HL-60 (cell line): ENCODE measurements at regions not wholly inside any gene's neighbourhood (a gene's known extent, or its start where the extent isn't known, plus 50 kb on each side); places are given as distances from the start of the nearest gene placed in this dataset.
A peak's percentile ranks its signal among the peaks of the same experiment; 100 is the strongest.

Experiments
- DNase-seq, 2 experiments: peaks; one replicate each; pipeline ENCODE4 v3.0.0-alpha.2; 2010 to 2020; ENCODE audit warnings: low read depth in 1 of 2, low spot score in 1 of 2
- H3K27ac ChIP-seq: fragments of 250-450 bp; sonication (Bioruptor Pico); replicated peaks from 2 replicates; pipeline ENCODE4 v1.5.1; 2020; ENCODE audit warnings: mild to moderate bottlenecking, moderate library complexity
- H3K27me3 ChIP-seq: fragments of 250-450 bp; sonication (Bioruptor Pico); 2 replicates; pipeline ENCODE4 v1.5.1; 2021; ENCODE audit warnings: mild to moderate bottlenecking, moderate library complexity; ENCODE audit not compliant: insufficient read depth, poor library complexity, severe bottlenecking
- H3K4me3 ChIP-seq: replicated peaks from 2 replicates; pipeline ENCODE4 v1.5.1; 2011; ENCODE audit warnings: mild to moderate bottlenecking, control low read depth, low read length; ENCODE audit not compliant: insufficient read depth
- GABPA ChIP-seq: IDR thresholded peaks from 2 replicates; pipeline ENCODE4 v1.6.1; 2012; ENCODE audit warnings: low read depth
- POLR2AphosphoS5 ChIP-seq: IDR thresholded peaks from 2 replicates; pipeline ENCODE4 v1.6.1; 2012; ENCODE audit warnings: low read depth
- REST ChIP-seq: IDR thresholded peaks from 2 replicates; pipeline ENCODE4 v1.6.1; 2012; ENCODE audit warnings: low read depth; ENCODE audit not compliant: insufficient replicate concordance
- SPI1 ChIP-seq: IDR thresholded peaks from 2 replicates; pipeline ENCODE4 v1.6.1; 2012; ENCODE audit warnings: low read depth, mild to moderate bottlenecking, borderline replicate concordance
- TF ChIP-seq, protein P1 (sequence below): IDR thresholded peaks from one replicate; pipeline ENCODE4 v1.5.1; 2011; ENCODE audit warnings: low read length, control low read depth, inconsistent platforms; ENCODE audit not compliant: insufficient read depth

DNA sequence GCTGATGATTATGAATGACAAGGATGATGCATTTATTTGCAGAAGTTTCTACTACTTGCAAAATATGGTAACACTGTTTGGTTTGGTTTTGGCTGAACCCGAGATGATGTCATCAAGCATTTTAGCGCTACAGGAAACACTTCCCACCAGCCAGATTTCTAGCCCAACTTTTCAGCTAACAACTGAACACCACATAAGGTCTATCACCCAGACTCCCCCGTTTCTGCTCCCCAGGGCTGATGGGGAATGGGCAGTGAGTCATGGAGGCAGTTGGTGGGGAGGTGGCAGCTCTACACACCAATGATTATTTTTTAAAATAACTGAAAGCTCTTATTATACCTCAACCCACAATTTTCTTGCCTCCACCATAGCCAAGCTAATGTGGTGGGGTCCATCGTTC, 302.9 kb downstream of the CEMIP2 start:
- DNase-seq = no peak
- Histone ChIP-seq H3K4me3 (no peak overlapping the region), H3K27me3 (no peaks in the 10 kb centered on the region), H3K27ac (no peak overlapping the region)
- no peak for TF ChIP-seq SPI1
- no peak for TF ChIP-seq GABPA
- TF ChIP-seq, protein P1, sequence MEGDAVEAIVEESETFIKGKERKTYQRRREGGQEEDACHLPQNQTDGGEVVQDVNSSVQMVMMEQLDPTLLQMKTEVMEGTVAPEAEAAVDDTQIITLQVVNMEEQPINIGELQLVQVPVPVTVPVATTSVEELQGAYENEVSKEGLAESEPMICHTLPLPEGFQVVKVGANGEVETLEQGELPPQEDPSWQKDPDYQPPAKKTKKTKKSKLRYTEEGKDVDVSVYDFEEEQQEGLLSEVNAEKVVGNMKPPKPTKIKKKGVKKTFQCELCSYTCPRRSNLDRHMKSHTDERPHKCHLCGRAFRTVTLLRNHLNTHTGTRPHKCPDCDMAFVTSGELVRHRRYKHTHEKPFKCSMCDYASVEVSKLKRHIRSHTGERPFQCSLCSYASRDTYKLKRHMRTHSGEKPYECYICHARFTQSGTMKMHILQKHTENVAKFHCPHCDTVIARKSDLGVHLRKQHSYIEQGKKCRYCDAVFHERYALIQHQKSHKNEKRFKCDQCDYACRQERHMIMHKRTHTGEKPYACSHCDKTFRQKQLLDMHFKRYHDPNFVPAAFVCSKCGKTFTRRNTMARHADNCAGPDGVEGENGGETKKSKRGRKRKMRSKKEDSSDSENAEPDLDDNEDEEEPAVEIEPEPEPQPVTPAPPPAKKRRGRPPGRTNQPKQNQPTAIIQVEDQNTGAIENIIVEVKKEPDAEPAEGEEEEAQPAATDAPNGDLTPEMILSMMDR = no peak
- TF ChIP-seq POLR2AphosphoS5 = no peak
- no peak for TF ChIP-seq REST

- no peak overlapping the region for H3K4me3 ChIP-seq
- no peak for DNase-seq
- no peak overlapping the region for H3K27ac ChIP-seq
- TF ChIP-seq, protein P1 = no peak
- TF ChIP-seq SPI1 (no peak), REST (no peak)
- no peaks in the 10 kb centered on the region for H3K27me3 ChIP-seq
Observed at GRCh38 chr9:71459082-71459481, 309.2 kb downstream of the CEMIP2 start.

DNA sequence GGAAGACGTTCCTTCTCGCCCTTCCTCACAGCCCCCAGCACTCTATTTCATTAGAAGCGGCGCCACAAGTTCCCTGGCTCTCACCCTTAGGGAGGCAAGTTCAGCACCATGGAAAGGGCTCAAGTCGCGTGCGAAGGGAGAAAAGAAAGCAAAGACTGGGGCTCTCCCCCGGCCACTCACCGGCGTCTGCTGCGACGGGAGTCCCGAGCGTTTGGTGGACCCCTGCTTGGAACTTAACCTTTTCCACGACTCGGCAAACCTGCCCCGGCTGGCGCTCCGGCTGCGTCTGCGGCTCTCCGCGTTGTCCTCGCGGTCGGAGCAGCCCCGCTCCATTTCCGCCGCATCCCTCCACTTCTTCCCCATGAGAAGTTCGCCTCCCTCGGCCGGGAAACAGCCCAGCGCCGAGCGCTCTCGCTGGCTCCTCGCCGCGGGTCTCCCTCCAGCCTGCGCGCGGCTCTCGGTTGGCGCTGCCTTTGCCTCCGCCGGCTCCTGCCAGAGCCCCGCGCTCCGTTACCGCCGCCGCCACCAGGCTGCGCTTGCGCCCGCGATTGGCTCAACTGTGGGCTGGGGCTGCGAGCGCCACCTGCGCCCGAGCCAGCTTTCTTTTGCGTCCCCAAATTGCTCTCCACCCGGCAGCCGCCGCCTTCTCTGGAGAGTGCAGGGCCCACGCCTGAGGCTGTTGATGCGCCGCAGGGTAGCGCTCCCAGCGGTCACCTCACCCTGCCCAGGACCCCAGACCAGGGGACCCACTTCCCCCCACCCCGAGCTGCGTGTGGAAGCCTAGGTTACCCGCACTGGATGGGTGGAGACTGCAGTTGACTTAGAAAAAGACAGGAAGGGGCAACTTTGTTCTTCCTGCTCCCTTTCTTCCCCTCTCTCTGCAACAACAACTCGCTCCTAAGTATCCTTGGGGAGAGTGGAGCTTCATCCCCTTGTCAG, 321.6 kb downstream of the CEMIP2 start:
- Histone ChIP-seq H3K4me3 (no peak overlapping the region; the same call in 1 of the 2 replicates), H3K27me3 (peaks cover 7% of the 10 kb centered on the region), H3K27ac (no peak overlapping the region)
- DNase-seq = peak in 1 of 2 experiments; percentile 54
- TF ChIP-seq SPI1 = no peak
- peak; percentile 96 for TF ChIP-seq REST
